ENCODE measurements at regions not wholly inside any gene's neighbourhood (a gene's known extent, or its start where the extent isn't known, plus 50 kb on each side); places are given as distances from the start of the nearest gene placed in this dataset.

- no peak for TF ChIP-seq CTCF (IDR thresholded peaks at IDR 0.05)
- no peak for TF ChIP-seq POLR2A (IDR thresholded peaks at IDR 0.05)
Observed at GRCh38 chr15:62218841-62219240, 53.8 kb upstream of the C2CD4B start.
